Choroid plexus epithelial cell (primary cell): ENCODE measurements at regions not wholly inside any gene's neighbourhood (a gene's known extent, or its start where the extent isn't known, plus 50 kb on each side); places are given as distances from the start of the nearest gene placed in this dataset.
A peak's percentile ranks its signal among the peaks of the same experiment; 100 is the strongest.

ENCODE experiments used
- DNase-seq: peaks from one replicate; pipeline ENCODE4 v3.0.0-alpha.2; 2010; ENCODE audit warnings: low read depth
- H3K4me3 ChIP-seq: 2 replicates; pipeline ENCODE4 v1.5.1; 2011; ENCODE audit warnings: low read depth, mild to moderate bottlenecking, control low read depth, low read length, moderate library complexity
- CTCF ChIP-seq: conservative IDR thresholded peaks from 2 replicates; pipeline ENCODE4 v1.5.1; 2011; ENCODE audit warnings: low read depth, mild to moderate bottlenecking, control low read depth, inconsistent platforms, low read length, moderate library complexity

GRCh38 chr4:84379917-84380641, 119.0 kb downstream of the NKX6-1 start:
- no peak for TF ChIP-seq CTCF
- DNase-seq, result peak; percentile 1

GRCh38 chr4:84378983-84379382, 120.1 kb downstream of the NKX6-1 start:
- DNase-seq, result no peak
- no peak for TF ChIP-seq CTCF
- no peak overlapping the region for H3K4me3 ChIP-seq

More at GRCh38 chr4:84379917-84380641, 119.0 kb downstream of the NKX6-1 start:
- no peak overlapping the region for H3K4me3 ChIP-seq

DNA sequence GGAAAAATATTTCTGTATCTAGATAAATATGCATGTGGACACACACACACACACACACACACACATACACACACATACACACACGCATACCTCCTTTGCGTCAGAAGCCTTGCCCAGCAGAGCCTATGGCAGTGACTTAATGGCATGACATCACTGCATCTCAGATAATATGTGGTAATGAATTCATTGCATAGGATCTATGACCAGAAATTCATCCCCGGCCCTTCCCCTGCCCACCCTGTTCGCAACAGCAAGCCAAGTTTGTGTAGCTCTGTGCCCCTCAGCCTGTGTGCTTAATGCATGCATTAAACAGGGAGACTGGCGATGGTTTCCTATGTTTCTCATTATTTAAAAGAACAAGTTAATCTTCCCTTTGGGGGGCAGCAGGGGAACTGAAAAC, 120.7 kb downstream of the NKX6-1 start:
- no peak for TF ChIP-seq CTCF
- DNase-seq, result no peak

DNA sequence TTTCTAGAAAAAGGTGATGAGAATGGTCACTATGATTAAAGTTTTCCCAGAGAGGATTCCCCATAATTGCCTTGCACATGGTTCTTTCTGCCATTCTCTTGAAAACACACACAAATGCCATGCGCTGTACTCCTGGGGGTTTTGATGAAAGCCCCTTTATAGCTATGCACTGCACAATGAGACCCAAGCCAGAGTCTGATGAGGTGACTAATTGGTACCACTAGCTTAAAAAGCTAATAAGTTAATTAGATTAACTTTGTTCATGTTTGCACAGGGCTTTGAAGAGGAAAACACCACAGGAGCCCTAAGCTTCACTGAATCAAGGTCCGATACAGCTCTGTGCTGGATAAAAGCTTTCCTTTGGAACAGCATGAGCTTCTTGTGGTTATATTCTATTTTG, 132.2 kb downstream of the NKX6-1 start:
- no peak for TF ChIP-seq CTCF
- no peak overlapping the region for H3K4me3 ChIP-seq
- no peak for DNase-seq

More for the DNA sequence above, 120.7 kb downstream of the NKX6-1 start:
- H3K4me3 ChIP-seq, result no peak overlapping the region

- no peak for DNase-seq
- no peak for TF ChIP-seq CTCF
- no peak overlapping the region for H3K4me3 ChIP-seq
Observed at GRCh38 chr4:84366161-84366560, 132.9 kb downstream of the NKX6-1 start.

DNA sequence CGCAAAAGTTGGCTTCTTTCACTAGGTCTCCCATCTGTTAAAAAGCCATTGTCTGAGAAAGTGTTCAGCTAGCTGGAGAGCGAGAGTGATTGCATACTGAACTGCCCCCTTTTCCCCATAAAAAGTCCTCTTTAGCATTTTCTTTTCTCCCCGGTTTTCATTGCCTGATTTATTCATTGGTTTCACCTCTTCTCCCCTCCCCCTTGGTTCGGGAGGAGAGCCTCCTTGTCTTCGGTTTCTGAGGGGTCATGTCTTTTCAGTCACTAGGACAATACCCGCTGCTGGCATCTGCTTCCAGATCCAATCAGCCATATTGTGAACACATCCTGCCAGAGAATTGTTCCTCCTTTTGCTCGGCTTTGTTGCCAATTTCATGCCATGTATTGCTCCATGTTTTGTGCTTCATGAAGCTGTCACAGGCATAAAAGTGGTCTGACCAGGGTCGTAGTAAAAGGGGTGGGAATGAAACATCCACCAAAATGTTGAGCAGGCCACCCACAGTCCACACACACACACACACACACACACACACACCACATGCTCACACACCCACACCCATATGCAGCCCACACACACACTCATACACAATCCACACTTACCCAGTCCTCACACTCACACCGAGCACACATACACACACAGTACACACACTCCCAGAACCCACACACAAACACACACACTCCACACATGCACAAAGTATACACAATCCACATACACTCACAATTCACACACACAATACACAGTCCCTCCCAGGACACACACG, 136.0 kb downstream of the NKX6-1 start:
- H3K4me3 ChIP-seq, result no peak overlapping the region
- no peak for DNase-seq
- no peak for TF ChIP-seq CTCF
